Psoas muscle (tissue), 7 donors: ENCODE measurements at regions not wholly inside any gene's neighbourhood (a gene's known extent, or its start where the extent isn't known, plus 50 kb on each side); places are given as distances from the start of the nearest gene placed in this dataset.

Source experiments
- ATAC-seq, 4 donors: fragments of 200-7000 bp; cut with Tn5 transposase; one replicate each; pipeline ENCODE4 v1.9.1; 2020; ENCODE audit warnings: moderate library complexity in 3 of 4, mild to moderate bottlenecking in 2 of 4
- DNase-seq, 2 donors: peaks; one replicate each; pipeline ENCODE4 v3.0.0-alpha.2; 2020
- H3K27ac ChIP-seq: fragments of 200-600 bp; one replicate; pipeline ENCODE4 v1.8.0; 2022
- H3K27me3 ChIP-seq, 3 donors: fragments of 200-600 bp in 1 of 3; one replicate each; pipeline versions ENCODE4 v1.6.1 to v1.8.0; 2013 to 2022; ENCODE audit warnings: low read length in 2 of 3, mild to moderate bottlenecking in 2 of 3, moderate library complexity in 1 of 3; ENCODE audit not compliant: insufficient read depth in 3 of 3
- H3K36me3 ChIP-seq, 2 donors: fragments of 200-600 bp in 1 of 2; one replicate each; pipeline versions ENCODE4 v1.6.1 to v1.8.0; 2013 to 2022; ENCODE audit warnings: low read depth in 1 of 2, mild to moderate bottlenecking in 1 of 2, moderate library complexity in 1 of 2; ENCODE audit not compliant: insufficient read depth in 1 of 2
- H3K4me1 ChIP-seq: fragments of 200-600 bp; one replicate; pipeline ENCODE4 v1.8.0; 2022
- H3K4me3 ChIP-seq: fragments of 200-600 bp; one replicate; pipeline ENCODE4 v1.8.0; 2022; ENCODE audit warnings: mild to moderate bottlenecking
- H3K9me3 ChIP-seq: fragments of 200-600 bp; one replicate; pipeline ENCODE4 v1.8.0; 2022
- CTCF ChIP-seq: fragments of 200-600 bp; IDR thresholded peaks from one replicate; pipeline ENCODE4 v1.8.0; 2022; ENCODE audit warnings: antibody characterized with exemption
- WGBS, 3 donors: extraction: QIAGEN DNeasy Blood & Tissue Kit; methylation state at CpG; one replicate each; pipeline versions ENCODE4 v1.1.6 to v1.1.7; 2013; 5-methylcytosine and 5-hydroxymethylcytosine counted together
- intact Hi-C, 2 donors: fragments of 100-400 bp; cut with DNase I; formaldehyde crosslinking; loops; one replicate each; pipeline versions ENCODE4 v1.11.0 to v1.14.2; 2022
- donor health status: healthy with polysubstance abuse.
- donor health status: DM: no; HTN: no; CAD: no; lungs with moderate emphysema.
- donor health status: Bipolar disorder and iron deficiency.
- donor health status: healthy.
- donor health status: DM: yes; HTN: yes; CAD: no.
- donor health status: DM: no; HTN: no; CAD: no.
- donor health status: DM: yes; HTN: yes; CAD: no.

GRCh38 chr4:97349468-97350186 lies 793.6 kb downstream of the STPG2 start:
- WGBS, 3 donors: 9 to 19% (median 11%) methylated on average over 1 of the region's 1 CpG
- TF ChIP-seq CTCF: no peak
- H3K27me3 ChIP-seq: no peaks in the 10 kb centered on the region
- no peak overlapping the region for H3K4me3 ChIP-seq
- ATAC-seq (no peak), DNase-seq (no peak)
- no peaks in the 10 kb centered on the region for H3K4me1 ChIP-seq
- intact Hi-C loops: no loop called here
- H3K27ac ChIP-seq: no peak overlapping the region
- no peaks in the 10 kb centered on the region for H3K9me3 ChIP-seq
- no peaks in the 10 kb centered on the region for H3K36me3 ChIP-seq

GRCh38 chr4:97353876-97354275 lies 789.4 kb downstream of the STPG2 start:
- Histone ChIP-seq H3K4me1 (no peaks in the 10 kb centered on the region), H3K9me3 (no peaks in the 10 kb centered on the region), H3K27me3 (no peaks in the 10 kb centered on the region), H3K4me3 (no peak overlapping the region), H3K27ac (no peak overlapping the region), H3K36me3 (no peaks in the 10 kb centered on the region)
- no peak for TF ChIP-seq CTCF
- intact Hi-C loops: no loop called here
- DNase-seq: no peak
- ATAC-seq: no peak
- 2 to 91% (median 49%) methylated on average over 1 of the region's 1 CpG for WGBS, 3 donors

- Histone ChIP-seq H3K27ac (no peak overlapping the region), H3K4me1 (no peaks in the 10 kb centered on the region), H3K4me3 (no peak overlapping the region), H3K27me3 (no peaks in the 10 kb centered on the region), H3K36me3 (no peaks in the 10 kb centered on the region), H3K9me3 (no peaks in the 10 kb centered on the region)
- intact Hi-C loops: no loop called here
- TF ChIP-seq CTCF: no peak
- 82 to 88% (median 85%) methylated on average over 2 of the region's 2 CpGs for WGBS, 3 donors
- no peak for ATAC-seq
- no peak for DNase-seq
Measured at GRCh38 chr4:97359826-97360225, 783.5 kb downstream of the STPG2 start.

GRCh38 chr4:97360733-97361132 lies 782.5 kb downstream of the STPG2 start:
- H3K27me3 ChIP-seq: no peaks in the 10 kb centered on the region
- no peak overlapping the region for H3K4me3 ChIP-seq
- H3K9me3 ChIP-seq: no peaks in the 10 kb centered on the region
- no peaks in the 10 kb centered on the region for H3K4me1 ChIP-seq
- TF ChIP-seq CTCF: no peak
- H3K27ac ChIP-seq: no peak overlapping the region
- intact Hi-C loops: no loop called here
- no peak for DNase-seq
- no peak for ATAC-seq
- no peaks in the 10 kb centered on the region for H3K36me3 ChIP-seq

GRCh38 chr4:97367878-97368277 lies 775.4 kb downstream of the STPG2 start:
- Histone ChIP-seq H3K27ac (no peak overlapping the region), H3K27me3 (no peaks in the 10 kb centered on the region), H3K4me3 (no peak overlapping the region), H3K9me3 (no peaks in the 10 kb centered on the region), H3K36me3 (no peaks in the 10 kb centered on the region), H3K4me1 (no peaks in the 10 kb centered on the region)
- ATAC-seq: no peak
- no peak for DNase-seq
- intact Hi-C loops: no loop called here
- TF ChIP-seq CTCF: no peak
